Caco-2 (cell line): ENCODE measurements at regions not wholly inside any gene's neighbourhood (a gene's known extent, or its start where the extent isn't known, plus 50 kb on each side); places are given as distances from the start of the nearest gene placed in this dataset.
"Not testable (repeated sequence)": the region's sequence is repeated elsewhere in the genome, so short reads cannot be mapped to it uniquely, and the experiment has no call there.

Experiments used
- BruUV-seq: library from RNA; stranded (reverse); fragments of 400-500 nt; replicated peaks from 2 replicates; lab custom pipeline; 2021; lab: Mats Ljungman, UMichigan
- CTCF ChIA-PET: fragments of 300-600 bp; sonication (Branson Sonifier 250); formaldehyde crosslinking; loops from one replicate; lab custom pipeline; 2022; ENCODE audit warnings: antibody characterized with exemption; lab: Charles Lee
- POLR2A ChIA-PET: fragments of 300-600 bp; sonication (Branson Sonifier 250); formaldehyde crosslinking; loops from one replicate; lab custom pipeline; 2022; ENCODE audit warnings: antibody characterized with exemption; lab: Charles Lee
- DNase-seq, 2 experiments: peaks; one replicate each; pipeline versions ENCODE4 v3.0.0 to v3.0.0-alpha.2; 2020 to 2022
- H3K27me3 ChIP-seq: replicated peaks from 2 replicates; pipeline ENCODE4 v1.6.0; 2011; ENCODE audit warnings: low read length; ENCODE audit not compliant: control insufficient read depth, insufficient read depth
- H3K36me3 ChIP-seq: 2 replicates; pipeline ENCODE4 v1.5.1; 2011; ENCODE audit warnings: low read length; ENCODE audit not compliant: control insufficient read depth, insufficient read depth
- H3K4me1 ChIP-seq: fragments of 250-450 bp; sonication (Bioruptor Pico); 2 replicates; pipeline ENCODE4 v1.5.1; 2020; ENCODE audit warnings: mild to moderate bottlenecking
- H3K4me3 ChIP-seq: 2 replicates; pipeline ENCODE4 v1.5.1; 2011; ENCODE audit warnings: low read depth, mild to moderate bottlenecking, control low read depth, low read length
- H3K9me3 ChIP-seq: fragments of 250-450 bp; sonication (Bioruptor Pico); 2 replicates; pipeline ENCODE4 v1.5.1; 2020; ENCODE audit warnings: mild to moderate bottlenecking, moderate library complexity
- H3K27ac Mint-ChIP-seq: one replicate; pipeline ENCODE4 v1.8.0; 2022; ENCODE audit warnings: mixed read lengths; ENCODE audit not compliant: unreplicated experiment
- H3K27me3 Mint-ChIP-seq: one replicate; pipeline ENCODE4 v1.8.0; 2022; ENCODE audit warnings: mixed read lengths; ENCODE audit not compliant: insufficient read depth, unreplicated experiment
- H3K36me3 Mint-ChIP-seq: one replicate; pipeline ENCODE4 v1.8.0; 2022; ENCODE audit warnings: mild to moderate bottlenecking, mixed read lengths; ENCODE audit not compliant: insufficient read depth, unreplicated experiment
- H3K4me1 Mint-ChIP-seq: one replicate; pipeline ENCODE4 v1.8.0; 2022; ENCODE audit warnings: low read depth, mixed read lengths; ENCODE audit not compliant: unreplicated experiment
- H3K4me3 Mint-ChIP-seq: one replicate; pipeline ENCODE4 v1.8.0; 2022; ENCODE audit warnings: mild to moderate bottlenecking, moderate library complexity, mixed read lengths; ENCODE audit not compliant: unreplicated experiment
- H3K9me3 Mint-ChIP-seq: one replicate; pipeline ENCODE4 v1.8.0; 2022; ENCODE audit warnings: mixed read lengths; ENCODE audit not compliant: unreplicated experiment
- CTCF ChIP-seq, 2 experiments: fragments of 200-600 bp in 1 of 2; IDR thresholded peaks; 1 replicate in 1 of 2; 2 replicates in 1 of 2; pipeline versions ENCODE4 v1.5.1 to v1.8.0; 2011 to 2022; ENCODE audit warnings: antibody characterized with exemption in 1 of 2, control low read depth in 1 of 2, inconsistent platforms in 1 of 2, low read depth in 1 of 2, low read length in 1 of 2, mild to moderate bottlenecking in 1 of 2, moderate library complexity in 1 of 2; ENCODE audit not compliant: insufficient read depth in 1 of 2, severe bottlenecking in 1 of 2, unreplicated experiment in 1 of 2
- intact Hi-C: fragments of 100-400 bp; cut with micrococcal nuclease; formaldehyde crosslinking; loops from one replicate; pipeline ENCODE4 v1.10.0; 2022; ENCODE audit not compliant: unreplicated experiment

GRCh38 chr7:55723621-55723941, 139.0 kb downstream of the SEPTIN14 start:
- Mint-ChIP-seq H3K27me3 (no peaks in the 10 kb centered on the region), H3K36me3 (no peaks in the 10 kb centered on the region), H3K9me3 (no peaks in the 10 kb centered on the region), H3K4me3 (no peak overlapping the region), H3K4me1 (no peaks in the 10 kb centered on the region), H3K27ac (no peak overlapping the region)
- Histone ChIP-seq H3K27me3 (no peaks in the 10 kb centered on the region), H3K4me1 (no peaks in the 10 kb centered on the region), H3K4me3 (no peak overlapping the region), H3K9me3 (no peaks in the 10 kb centered on the region), H3K36me3 (no peaks in the 10 kb centered on the region)
- no peak for DNase-seq
- intact Hi-C loops: loop anchor here (2.0 kb wide), 1 partner anchor 83 kb away; no protein-coding TSS in a partner anchor
- ChIA-PET CTCF (no interaction called here), POLR2A (no interaction called here)
- no peak for TF ChIP-seq CTCF (IDR thresholded peaks at IDR 0.05; ENCODE audit: insufficient read depth in 1 of 2, low read depth in 1 of 2, low read length in 1 of 2, severe bottlenecking in 1 of 2, unreplicated experiment in 1 of 2)
- no TSS peak for BruUV-seq

- H3K4me1 ChIP-seq, H3K9me3 ChIP-seq, H3K4me1 Mint-ChIP-seq, H3K27me3 ChIP-seq, H3K36me3 Mint-ChIP-seq, BruUV-seq, H3K4me3 ChIP-seq, H3K36me3 ChIP-seq, CTCF ChIA-PET, DNase-seq, POLR2A ChIA-PET, H3K27me3 Mint-ChIP-seq, H3K4me3 Mint-ChIP-seq, H3K9me3 Mint-ChIP-seq, H3K27ac Mint-ChIP-seq: not testable (repeated sequence)
- intact Hi-C loops: loop anchor here (2.0 kb wide), 1 partner anchor 82 kb away; no protein-coding TSS in a partner anchor
These were observed 139.5 kb downstream of the SEPTIN14 start for GRCh38 chr7:55722874-55723620.

GRCh38 chr7:55721004-55721403, 141.5 kb downstream of the SEPTIN14 start:
- DNase-seq, intact Hi-C loops, H3K4me1 Mint-ChIP-seq, H3K4me3 ChIP-seq, H3K27ac Mint-ChIP-seq, BruUV-seq, H3K27me3 Mint-ChIP-seq, H3K27me3 ChIP-seq, H3K36me3 ChIP-seq, H3K9me3 Mint-ChIP-seq, H3K4me1 ChIP-seq, H3K9me3 ChIP-seq, H3K4me3 Mint-ChIP-seq, CTCF ChIA-PET, POLR2A ChIA-PET, H3K36me3 Mint-ChIP-seq: not testable (repeated sequence)

GRCh38 chr7:55715247-55715867, 143.1 kb upstream of the VOPP1 start:
- H3K9me3 Mint-ChIP-seq, H3K36me3 ChIP-seq, H3K4me3 Mint-ChIP-seq, H3K9me3 ChIP-seq, H3K27me3 ChIP-seq, H3K4me1 ChIP-seq, BruUV-seq, H3K27me3 Mint-ChIP-seq, POLR2A ChIA-PET, H3K4me3 ChIP-seq, H3K27ac Mint-ChIP-seq, DNase-seq, intact Hi-C loops, H3K36me3 Mint-ChIP-seq, H3K4me1 Mint-ChIP-seq, CTCF ChIA-PET: not testable (repeated sequence)

GRCh38 chr7:55714370-55714769, 142.1 kb upstream of the VOPP1 start:
- H3K9me3 Mint-ChIP-seq, POLR2A ChIA-PET, H3K36me3 Mint-ChIP-seq, intact Hi-C loops, H3K4me3 Mint-ChIP-seq, H3K27ac Mint-ChIP-seq, H3K4me1 Mint-ChIP-seq, H3K27me3 Mint-ChIP-seq, H3K9me3 ChIP-seq, BruUV-seq, H3K4me1 ChIP-seq, H3K4me3 ChIP-seq, H3K36me3 ChIP-seq, DNase-seq, H3K27me3 ChIP-seq: not testable (repeated sequence)
- CTCF ChIA-PET: interaction anchor here (0.6 kb wide), 1 partner anchor 434 kb away, joined by 4 read pairs; no protein-coding TSS in a partner anchor

GRCh38 chr7:55710312-55710711, 138.0 kb upstream of the VOPP1 start:
- H3K9me3 Mint-ChIP-seq, CTCF ChIA-PET, H3K27me3 Mint-ChIP-seq, BruUV-seq, H3K27me3 ChIP-seq, H3K36me3 Mint-ChIP-seq, H3K4me3 Mint-ChIP-seq, POLR2A ChIA-PET, intact Hi-C loops, H3K9me3 ChIP-seq, H3K4me1 ChIP-seq, H3K4me3 ChIP-seq, H3K27ac Mint-ChIP-seq, DNase-seq, H3K4me1 Mint-ChIP-seq, H3K36me3 ChIP-seq: not testable (repeated sequence)
